SK-N-SH treated with all-trans-retinoic acid at 6 μM for 48 hours (cell line): ENCODE measurements at regions not wholly inside any gene's neighbourhood (a gene's known extent, or its start where the extent isn't known, plus 50 kb on each side); places are given as distances from the start of the nearest gene placed in this dataset.

Experiments used
- ATAC-seq: fragments of 200-7000 bp; cut with Tn5 transposase; 3 replicates; pipeline ENCODE4 v1.9.1; 2020; ENCODE audit warnings: mild to moderate bottlenecking, moderate library complexity
- ARNTL ChIP-seq: fragments of 450-650 bp; formaldehyde crosslinking; IDR thresholded peaks from 2 replicates; pipeline ENCODE4 v1.5.0; 2020; ENCODE audit warnings: low read depth, mild to moderate bottlenecking, moderate library complexity, borderline replicate concordance
- BACH2 ChIP-seq: fragments of 250-450 bp; sonication (Bioruptor Pico); IDR thresholded peaks from 2 replicates; pipeline ENCODE4 v1.9.0; 2021; ENCODE audit warnings: mild to moderate bottlenecking, borderline replicate concordance
- CREB5 ChIP-seq: fragments of 250-450 bp; sonication (Bioruptor Pico); IDR thresholded peaks from 2 replicates; pipeline ENCODE4 v1.5.1; 2020; ENCODE audit warnings: low read depth, mild to moderate bottlenecking, moderate library complexity
- CSDC2 ChIP-seq: fragments of 250-450 bp; sonication (Bioruptor Pico); IDR thresholded peaks from 2 replicates; pipeline ENCODE4 v1.5.0; 2020; ENCODE audit warnings: mild to moderate bottlenecking, moderate library complexity
- CSRNP3 ChIP-seq: fragments of 250-450 bp; sonication (Bioruptor Pico); IDR thresholded peaks from 2 replicates; pipeline ENCODE4 v1.5.1; 2021; ENCODE audit warnings: mild to moderate bottlenecking, moderate library complexity
- ESRRG ChIP-seq: fragments of 250-450 bp; sonication (Bioruptor Pico); IDR thresholded peaks from 2 replicates; pipeline ENCODE4 v1.6.1; 2021; ENCODE audit warnings: mild to moderate bottlenecking
- GLIS3 ChIP-seq: fragments of 250-450 bp; sonication (Bioruptor Pico); IDR thresholded peaks from 2 replicates; pipeline ENCODE4 v1.5.0; 2020; ENCODE audit warnings: mild to moderate bottlenecking, moderate library complexity
- ISL1 ChIP-seq: fragments of 250-450 bp; sonication (Bioruptor Pico); IDR thresholded peaks from 2 replicates; pipeline ENCODE4 v2.1.2; 2022; ENCODE audit warnings: mild to moderate bottlenecking, moderate library complexity
- OSR1 ChIP-seq: fragments of 250-450 bp; sonication (Bioruptor Pico); IDR thresholded peaks from 2 replicates; pipeline ENCODE4 v1.8.0; 2022; ENCODE audit warnings: moderate library complexity, mild to moderate bottlenecking, inconsistent platforms
- PATZ1 ChIP-seq: fragments of 250-450 bp; sonication (Bioruptor Pico); IDR thresholded peaks from 2 replicates; pipeline ENCODE4 v1.8.0; 2020; ENCODE audit warnings: mild to moderate bottlenecking, moderate library complexity, borderline replicate concordance
- POU6F1 ChIP-seq: fragments of 250-450 bp; sonication (Bioruptor Pico); IDR thresholded peaks from 2 replicates; pipeline ENCODE4 v1.8.0; 2021; ENCODE audit warnings: low read depth, mild to moderate bottlenecking, moderate library complexity, borderline replicate concordance
- PPARA ChIP-seq: fragments of 250-450 bp; sonication (Bioruptor Pico); IDR thresholded peaks from 2 replicates; pipeline ENCODE4 v1.5.0; 2020; ENCODE audit warnings: mild to moderate bottlenecking, borderline replicate concordance
- RARB ChIP-seq: fragments of 250-450 bp; sonication (Bioruptor Pico); IDR thresholded peaks from 2 replicates; pipeline ENCODE4 v1.8.0; 2021; ENCODE audit warnings: mild to moderate bottlenecking, moderate library complexity
- TCF4 ChIP-seq: fragments of 250-450 bp; sonication (Bioruptor Pico); IDR thresholded peaks from 2 replicates; pipeline ENCODE4 v1.8.0; 2021; ENCODE audit warnings: mild to moderate bottlenecking, moderate library complexity, borderline replicate concordance
- TOX ChIP-seq: fragments of 250-450 bp; sonication (Bioruptor Pico); IDR thresholded peaks from 2 replicates; pipeline ENCODE4 v1.8.0; 2021; ENCODE audit warnings: mild to moderate bottlenecking, moderate library complexity, borderline replicate concordance
- TSHZ2 ChIP-seq: fragments of 250-450 bp; sonication (Bioruptor Pico); IDR thresholded peaks from 2 replicates; pipeline ENCODE4 v1.5.0; 2020; ENCODE audit warnings: mild to moderate bottlenecking, moderate library complexity
- ZC3H10 ChIP-seq: fragments of 250-450 bp; sonication (Bioruptor Pico); IDR thresholded peaks from 2 replicates; pipeline ENCODE4 v1.5.1; 2021; ENCODE audit warnings: mild to moderate bottlenecking, moderate library complexity
- ZFP3 ChIP-seq: fragments of 250-450 bp; sonication (Bioruptor Pico); IDR thresholded peaks from 2 replicates; pipeline ENCODE4 v1.5.0; 2020; ENCODE audit warnings: mild to moderate bottlenecking, moderate library complexity
- ZFP30 ChIP-seq: fragments of 450-650 bp; formaldehyde crosslinking; IDR thresholded peaks from 2 replicates; pipeline ENCODE4 v1.5.0; 2022; ENCODE audit warnings: mild to moderate bottlenecking, moderate library complexity
- ZNF565 ChIP-seq: fragments of 450-650 bp; formaldehyde crosslinking; conservative IDR thresholded peaks from 2 replicates; pipeline ENCODE4 v1.5.0; 2020; ENCODE audit warnings: low read depth, mild to moderate bottlenecking, moderate library complexity
- ZNF70 ChIP-seq: fragments of 450-650 bp; formaldehyde crosslinking; IDR thresholded peaks from 2 replicates; pipeline ENCODE4 v1.5.0; 2020; ENCODE audit warnings: mild to moderate bottlenecking, moderate library complexity
- ZNF8 ChIP-seq: fragments of 450-650 bp; formaldehyde crosslinking; IDR thresholded peaks from 2 replicates; pipeline ENCODE4 v1.5.0; 2020; ENCODE audit warnings: mild to moderate bottlenecking, moderate library complexity

- no peak for ATAC-seq
- TF ChIP-seq RARB (no peak), ISL1 (no peak), TCF4 (no peak), ZFP30 (CRISPR knock-in tag) (no peak), TSHZ2 (no peak), ZNF8 (CRISPR knock-in tag) (no peak), PATZ1 (CRISPR knock-in tag) (no peak), GLIS3 (no peak), CSDC2 (no peak), ZFP3 (CRISPR knock-in tag) (no peak), CSRNP3 (CRISPR knock-in tag) (no peak), CREB5 (CRISPR knock-in tag) (no peak), OSR1 (no peak), PPARA (CRISPR knock-in tag) (no peak), ZC3H10 (CRISPR knock-in tag) (no peak), TOX (no peak), ARNTL (CRISPR knock-in tag) (no peak), ESRRG (CRISPR knock-in tag) (no peak), ZNF565 (CRISPR knock-in tag) (no peak), BACH2 (no peak)
- TF ChIP-seq, all 23 proteins: peak for 0
Measured at GRCh38 chr4:22574424-22574823, 58.6 kb upstream of the ADGRA3 start.

- TF ChIP-seq CREB5 (CRISPR knock-in tag) (no peak), TSHZ2 (no peak), ARNTL (CRISPR knock-in tag) (no peak), ZNF565 (CRISPR knock-in tag) (no peak), ZNF70 (CRISPR knock-in tag) (no peak), PATZ1 (CRISPR knock-in tag) (no peak), CSDC2 (no peak), BACH2 (no peak), POU6F1 (no peak), ESRRG (CRISPR knock-in tag) (no peak)
- no peak for ATAC-seq
Measured at GRCh38 chr4:22574880-22575279, 59.0 kb upstream of the ADGRA3 start.
